ENCODE measurements at regions not wholly inside any gene's neighbourhood (a gene's known extent, or its start where the extent isn't known, plus 50 kb on each side); places are given as distances from the start of the nearest gene placed in this dataset.

- ChIA-PET CTCF (ENCODE audit: partially characterized antibody) (no interaction called here), POLR2A (ENCODE audit: partially characterized antibody) (interaction anchor here (0.6 kb wide), 1 partner anchor 25 kb away, joined by 3 read pairs; no protein-coding TSS in a partner anchor)
- Histone ChIP-seq H3K18ac (ENCODE audit: extremely low read depth, low read length) (no peak overlapping the region), H4K5ac (ENCODE audit: insufficient read length, low read depth, low read length) (no peak overlapping the region), H2BK20ac (ENCODE audit: low read length) (no peak overlapping the region), H3K27me3 (replicated peaks in 1 of 4; ENCODE audit: control insufficient read depth in 3 of 4, extremely low read depth in 1 of 4, insufficient read depth in 3 of 4, low read length in 3 of 4) (no peaks in the 10 kb centered on the region), H3K27ac (ENCODE audit: low read depth, low read length) (no peak overlapping the region), H3K4me3 (ENCODE audit: extremely low read depth in 1 of 4, insufficient read depth in 2 of 4, low read depth in 3 of 4, low read length in 4 of 4) (no peak overlapping the region), H3K9me3 (ENCODE audit: insufficient read depth in 2 of 2, low read depth in 1 of 2, low read length in 1 of 2) (no peaks in the 10 kb centered on the region), H2AFZ (ENCODE audit: low read length) (no peak overlapping the region), H2BK120ac (replicated peaks; ENCODE audit: low read depth, low read length) (no peak overlapping the region), H3K14ac (ENCODE audit: insufficient read length) (no peak overlapping the region), H3K23me2 (ENCODE audit: low read depth, low read length) (no peaks in the 10 kb centered on the region), H3K36me3 (ENCODE audit: control insufficient read depth in 2 of 4, insufficient read depth in 4 of 4, low read length in 3 of 4) (no peaks in the 10 kb centered on the region), H3K9ac (replicated peaks in 1 of 4; ENCODE audit: extremely low read depth in 1 of 4, low read depth in 3 of 4, low read length in 3 of 4) (no peak overlapping the region), H3K23ac (ENCODE audit: insufficient read length) (no peak overlapping the region), H2AK5ac (ENCODE audit: low read depth, low read length) (no peak overlapping the region), H3K4me1 (replicated peaks in 1 of 4; ENCODE audit: control insufficient read depth in 3 of 4, insufficient read depth in 4 of 4, low read length in 3 of 4) (no peaks in the 10 kb centered on the region), H4K20me1 (replicated peaks in 1 of 2; ENCODE audit: control insufficient read depth in 1 of 2, insufficient read depth in 2 of 2, low read length in 2 of 2) (no peaks in the 10 kb centered on the region), H3K4ac (replicated peaks; ENCODE audit: insufficient read length, low read depth, low read length) (no peak overlapping the region), H4K91ac (replicated peaks; ENCODE audit: insufficient read length, low read length) (no peak overlapping the region), H3K56ac (replicated peaks; ENCODE audit: insufficient read length, low read depth, low read length) (no peak overlapping the region), H2BK15ac (ENCODE audit: low read length) (no peak overlapping the region), H4K8ac (ENCODE audit: extremely low read depth, insufficient read depth, low read length) (no peak overlapping the region), H3K4me2 (ENCODE audit: insufficient read depth in 1 of 2, low read depth in 2 of 2, low read length in 2 of 2) (no peak overlapping the region), H3K79me2 (ENCODE audit: control insufficient read depth in 1 of 2, insufficient read depth in 2 of 2, low read length in 2 of 2) (no peaks in the 10 kb centered on the region), H2BK12ac (ENCODE audit: low read depth, low read length) (no peak overlapping the region), H2BK5ac (ENCODE audit: low read depth, low read length) (no peak overlapping the region), H3K79me1 (ENCODE audit: low read depth, low read length) (no peaks in the 10 kb centered on the region)
- FAIRE-seq (no peak), DNase-seq (ENCODE audit: low read depth in 1 of 2, low spot score in 2 of 2) (no peak)
- 82% methylated on average over 5 of the region's 5 CpGs; no CpG with 5 or more reads in 1 of the 2 experiments for WGBS, 2 experiments (ENCODE audit: extremely low coverage in 1 of 2, insufficient coverage in 1 of 2, insufficient read length in 1 of 2, insufficient replicate concordance in 2 of 2, low coverage in 1 of 2, low lambda C conversion rate in 2 of 2, missing lambda C conversion rate in 1 of 2)
- TF ChIP-seq CREB1 (IDR thresholded peaks at IDR 0.05): no peak
- no peak for TF ChIP-seq POU5F1 (IDR thresholded peaks at IDR 0.05; ENCODE audit: low read depth, low read length)
- TF ChIP-seq EP300 (IDR thresholded peaks at IDR 0.05; ENCODE audit: borderline replicate concordance in 1 of 2, low read depth in 2 of 2, low read length in 2 of 2): no peak
- TF ChIP-seq BCL11A (IDR thresholded peaks at IDR 0.05; ENCODE audit: low read depth in 2 of 2, low read length in 2 of 2): no peak
- TF ChIP-seq CHD2 (IDR thresholded peaks at IDR 0.05; ENCODE audit: low read length): no peak
- no peak for TF ChIP-seq HDAC2 (IDR thresholded peaks at IDR 0.05; ENCODE audit: borderline replicate concordance in 1 of 2, low read depth in 2 of 2, low read length in 2 of 2)
- TF ChIP-seq SIN3A (conservative IDR thresholded peaks at IDR 0.05 in 1 of 2, IDR thresholded peaks at IDR 0.05 in 1 of 2; ENCODE audit: low read depth in 1 of 2, low read length in 2 of 2): no peak
- TF ChIP-seq, protein P1, sequence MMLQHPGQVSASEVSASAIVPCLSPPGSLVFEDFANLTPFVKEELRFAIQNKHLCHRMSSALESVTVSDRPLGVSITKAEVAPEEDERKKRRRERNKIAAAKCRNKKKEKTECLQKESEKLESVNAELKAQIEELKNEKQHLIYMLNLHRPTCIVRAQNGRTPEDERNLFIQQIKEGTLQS (IDR thresholded peaks at IDR 0.05; ENCODE audit: insufficient read depth, low read depth, low read length): no peak
- TF ChIP-seq SRF (IDR thresholded peaks at IDR 0.05; ENCODE audit: low read depth, low read length): no peak
- no peak for TF ChIP-seq TBP (IDR thresholded peaks at IDR 0.05; ENCODE audit: low read depth, low read length)
- TF ChIP-seq TCF12 (IDR thresholded peaks at IDR 0.05; ENCODE audit: low read depth, low read length): no peak
- no peak for TF ChIP-seq NRF1 (IDR thresholded peaks at IDR 0.05; ENCODE audit: low read depth, low read length)
- TF ChIP-seq SIX5 (IDR thresholded peaks at IDR 0.05; ENCODE audit: low read depth, low read length): no peak
- no peak for TF ChIP-seq ZNF274 (IDR thresholded peaks at IDR 0.05; ENCODE audit: borderline replicate concordance, extremely low read depth, low read length)
These were observed 312.3 kb downstream of the SATB1 start for GRCh38 chr3:18112674-18113375.

Measured in H1 (cell line).